Coronary artery (tissue), 2 donors: ENCODE measurements at regions not wholly inside any gene's neighbourhood (a gene's known extent, or its start where the extent isn't known, plus 50 kb on each side); places are given as distances from the start of the nearest gene placed in this dataset.

ENCODE experiments used
- DNase-seq: peaks from one replicate; pipeline ENCODE4 v3.0.0-alpha.2; 2017; ENCODE audit warnings: low spot score
- H3K27ac ChIP-seq, 2 donors: fragments of 200-600 bp; sonication (generic); one replicate each; pipeline ENCODE4 v1.5.1; 2016 to 2019
- H3K4me3 ChIP-seq: fragments of 200-600 bp; sonication (generic); 2 replicates; pipeline ENCODE4 v1.5.1; 2016; ENCODE audit warnings: mild to moderate bottlenecking, moderate library complexity
- CTCF ChIP-seq: fragments of 200-600 bp; sonication (generic); IDR thresholded peaks from one replicate; pipeline ENCODE4 v1.5.1; 2019; ENCODE audit warnings: antibody characterized with exemption

DNA sequence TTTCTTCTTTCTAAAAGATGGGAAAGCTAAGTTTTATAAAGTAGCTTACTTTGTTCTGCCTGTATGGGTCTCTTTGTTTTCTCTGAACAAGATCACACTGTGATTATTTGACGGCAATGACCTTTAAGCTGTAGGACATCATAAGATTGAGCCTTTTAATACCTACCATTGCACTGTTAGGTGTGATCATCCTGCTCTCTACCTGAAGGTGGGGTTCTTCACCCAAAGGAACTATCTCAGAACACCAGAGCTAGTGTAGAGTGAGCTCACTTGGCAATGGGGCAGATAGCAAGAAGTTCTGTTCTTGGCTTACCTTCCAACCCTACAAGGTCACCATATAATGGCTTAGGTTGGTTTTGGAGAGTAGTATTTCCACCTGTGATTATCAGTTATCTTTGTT, 200.2 kb downstream of the SPATA31D1 start:
- DNase-seq = no peak
- Histone ChIP-seq H3K4me3 (no peak overlapping the region), H3K27ac (no peak overlapping the region)
- no peak for TF ChIP-seq CTCF

GRCh38 chr9:82191082-82191770, 202.7 kb downstream of the SPATA31D1 start:
- no peak for DNase-seq
- Histone ChIP-seq H3K27ac (no peak overlapping the region), H3K4me3 (no peak overlapping the region)
- TF ChIP-seq CTCF = no peak

GRCh38 chr9:82192211-82192610, 203.6 kb downstream of the SPATA31D1 start:
- TF ChIP-seq CTCF = no peak
- DNase-seq = no peak
- H3K27ac ChIP-seq = no peak overlapping the region
- H3K4me3 ChIP-seq = no peak overlapping the region

GRCh38 chr9:82196622-82197441, 208.3 kb downstream of the SPATA31D1 start:
- H3K27ac ChIP-seq = no peak overlapping the region
- H3K4me3 ChIP-seq = no peak overlapping the region
- no peak for TF ChIP-seq CTCF
- no peak for DNase-seq

DNA sequence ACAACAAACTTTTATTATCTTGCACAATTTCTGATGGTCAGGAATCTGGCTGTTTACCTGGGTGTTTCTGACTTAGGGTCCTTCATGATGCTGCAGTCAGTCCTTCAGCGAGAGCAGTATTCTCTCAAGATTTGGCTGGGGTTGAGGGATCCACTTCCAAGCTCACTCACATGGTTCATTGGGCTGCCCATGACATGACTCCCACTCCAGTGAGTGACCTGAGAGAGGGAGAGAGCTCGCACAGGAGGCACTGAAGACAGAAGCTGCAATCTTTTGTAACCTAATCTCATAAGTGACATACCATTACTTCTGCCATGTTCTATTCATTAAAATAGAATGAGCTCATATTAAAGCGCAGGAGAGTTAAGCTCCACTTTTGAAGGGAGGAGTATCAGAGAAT, 212.6 kb downstream of the SPATA31D1 start:
- Histone ChIP-seq H3K27ac (no peak overlapping the region), H3K4me3 (no peak overlapping the region)
- no peak for TF ChIP-seq CTCF
- DNase-seq = no peak

DNA sequence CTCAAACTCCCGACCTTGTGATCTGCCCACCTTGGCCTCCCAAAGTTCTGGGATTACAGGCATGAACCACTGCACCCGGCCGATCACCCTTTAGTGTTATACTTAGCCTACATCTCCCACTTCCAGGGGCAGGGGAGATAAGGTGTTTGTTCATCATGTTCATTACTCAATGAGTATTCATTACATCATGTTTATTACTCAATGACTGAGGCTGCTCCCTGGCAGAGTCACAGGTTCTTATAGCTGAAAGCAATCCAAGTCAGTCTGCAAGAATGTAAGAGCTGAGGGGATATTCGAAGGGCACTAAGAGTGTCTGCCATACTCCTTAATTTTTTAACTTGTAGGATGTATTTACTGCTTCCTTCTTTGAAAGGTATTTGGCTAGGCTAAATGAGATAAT, 214.2 kb downstream of the SPATA31D1 start:
- H3K27ac ChIP-seq = no peak overlapping the region
- no peak for DNase-seq
- no peak overlapping the region for H3K4me3 ChIP-seq
- no peak for TF ChIP-seq CTCF

DNA sequence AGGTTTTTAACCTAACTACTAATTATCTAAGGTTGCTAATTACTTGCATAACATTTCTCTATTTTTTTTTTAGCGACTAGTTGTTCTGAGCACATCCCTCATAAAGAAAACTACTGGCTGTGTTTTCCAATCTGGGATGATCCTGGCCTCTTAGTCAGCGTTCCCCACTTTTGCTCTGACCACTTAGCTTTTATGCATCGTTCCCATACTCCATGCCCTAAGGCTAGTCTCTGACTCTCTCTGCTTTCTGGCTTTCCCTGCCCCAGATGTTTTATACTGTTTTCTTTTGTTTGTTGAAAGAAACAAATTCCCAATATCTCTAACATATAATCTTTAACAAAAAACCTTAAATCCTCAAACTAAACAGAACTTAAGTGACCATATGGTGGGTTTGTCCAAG, 217.9 kb downstream of the SPATA31D1 start:
- TF ChIP-seq CTCF = no peak
- Histone ChIP-seq H3K27ac (no peak overlapping the region), H3K4me3 (no peak overlapping the region)
- no peak for DNase-seq
